Neural progenitor cell (in vitro differentiated cells): ENCODE measurements at regions not wholly inside any gene's neighbourhood (a gene's known extent, or its start where the extent isn't known, plus 50 kb on each side); places are given as distances from the start of the nearest gene placed in this dataset.

Experiments
- CTCF ChIP-seq: fragments of 200-600 bp; sonication (generic); IDR thresholded peaks from 2 replicates; pipeline ENCODE4 v1.5.1; 2017; ENCODE audit warnings: antibody characterized with exemption, mild to moderate bottlenecking
- EZH2phosphoT487 ChIP-seq: fragments of 200-600 bp; sonication (generic); IDR thresholded peaks from 2 replicates; pipeline ENCODE4 v1.6.1; 2017; ENCODE audit warnings: antibody characterized with exemption

GRCh38 chr13:79626924-79627323 lies 146.0 kb downstream of the NDFIP2 start:
- TF ChIP-seq CTCF (no peak), EZH2phosphoT487 (no peak)
